GM12864 (cell line): ENCODE measurements at regions not wholly inside any gene's neighbourhood (a gene's known extent, or its start where the extent isn't known, plus 50 kb on each side); places are given as distances from the start of the nearest gene placed in this dataset.
"Not testable (repeated sequence)": the region's sequence is repeated elsewhere in the genome, so short reads cannot be mapped to it uniquely, and the experiment has no call there.

Source experiments
- DNase-seq: peaks from one replicate; pipeline ENCODE4 v3.0.0-alpha.2; 2011; ENCODE audit warnings: low read depth
- H3K4me3 ChIP-seq: 2 replicates; pipeline ENCODE4 v1.5.1; 2011; ENCODE audit warnings: mild to moderate bottlenecking, low read depth, low read length, control low read depth
- CTCF ChIP-seq: IDR thresholded peaks from 2 replicates; pipeline ENCODE4 v1.5.1; 2011; ENCODE audit warnings: low read depth, mild to moderate bottlenecking, moderate library complexity, low read length, control low read depth, inconsistent platforms; ENCODE audit errors: missing control alignments

- H3K4me3 ChIP-seq = no peak overlapping the region
- no peak for DNase-seq
- no peak for TF ChIP-seq CTCF
These were observed 62.1 kb upstream of the ABHD2 start for GRCh38 chr15:89026167-89026566.

- no peak for DNase-seq
- H3K4me3 ChIP-seq = no peak overlapping the region
- no peak for TF ChIP-seq CTCF
These were observed 60.2 kb upstream of the ABHD2 start for GRCh38 chr15:89028036-89028435.

- no peak overlapping the region for H3K4me3 ChIP-seq
- TF ChIP-seq CTCF = no peak
- no peak for DNase-seq
These were observed 57.9 kb upstream of the ABHD2 start for GRCh38 chr15:89030311-89030710.

- not testable (repeated sequence) for H3K4me3 ChIP-seq
These were observed 56.5 kb upstream of the ABHD2 start for GRCh38 chr15:89031637-89032285.

GRCh38 chr15:89034305-89034704 is 54.0 kb upstream of the ABHD2 start:
- DNase-seq = no peak
- TF ChIP-seq CTCF = peak; percentile 22
- H3K4me3 ChIP-seq = no peak overlapping the region

More at GRCh38 chr15:89031637-89032285, 56.5 kb upstream of the ABHD2 start:
- DNase-seq = not testable (repeated sequence)

GRCh38 chr15:89035150-89035549 is 53.1 kb upstream of the ABHD2 start:
- no peak for TF ChIP-seq CTCF
- no peak overlapping the region for H3K4me3 ChIP-seq
- no peak for DNase-seq

- H3K4me3 ChIP-seq = no peak overlapping the region
- no peak for TF ChIP-seq CTCF
These were observed 52.6 kb upstream of the ABHD2 start for GRCh38 chr15:89035658-89036057.

More at GRCh38 chr15:89035658-89036057, 52.6 kb upstream of the ABHD2 start:
- DNase-seq = no peak
